Large intestine (tissue), 3 donors: ENCODE measurements at regions not wholly inside any gene's neighbourhood (a gene's known extent, or its start where the extent isn't known, plus 50 kb on each side); places are given as distances from the start of the nearest gene placed in this dataset.

Experiments used
- DNase-seq, 2 donors: peaks; one replicate each; pipeline versions ENCODE4 v3.0.0 to v3.0.0-alpha.2; 2013
- H3K27ac ChIP-seq: one replicate; pipeline ENCODE4 v1.5.1; 2013; ENCODE audit warnings: low read length
- H3K27me3 ChIP-seq: 2 replicates; pipeline ENCODE4 v1.6.1; 2013; ENCODE audit warnings: low read length; ENCODE audit not compliant: control insufficient read depth, insufficient read depth
- H3K36me3 ChIP-seq: 2 replicates; pipeline ENCODE4 v1.6.1; 2013; ENCODE audit warnings: low read length; ENCODE audit not compliant: control insufficient read depth, insufficient read depth
- H3K4me1 ChIP-seq: one replicate; pipeline ENCODE4 v1.6.1; 2013; ENCODE audit warnings: low read length; ENCODE audit not compliant: control insufficient read depth, insufficient read depth
- H3K4me3 ChIP-seq: one replicate; pipeline ENCODE4 v1.5.1; 2013; ENCODE audit warnings: low read length
- H3K9me3 ChIP-seq: one replicate; pipeline ENCODE4 v1.6.1; 2013; ENCODE audit warnings: mild to moderate bottlenecking, low read depth, low read length, moderate library complexity; ENCODE audit not compliant: control insufficient read depth
- WGBS: methylation state at CpG from one replicate; pipeline ENCODE4 v1.1.5; 2013; ENCODE audit warnings: low lambda C conversion rate; ENCODE audit not compliant: insufficient coverage; 5-methylcytosine and 5-hydroxymethylcytosine counted together

DNA sequence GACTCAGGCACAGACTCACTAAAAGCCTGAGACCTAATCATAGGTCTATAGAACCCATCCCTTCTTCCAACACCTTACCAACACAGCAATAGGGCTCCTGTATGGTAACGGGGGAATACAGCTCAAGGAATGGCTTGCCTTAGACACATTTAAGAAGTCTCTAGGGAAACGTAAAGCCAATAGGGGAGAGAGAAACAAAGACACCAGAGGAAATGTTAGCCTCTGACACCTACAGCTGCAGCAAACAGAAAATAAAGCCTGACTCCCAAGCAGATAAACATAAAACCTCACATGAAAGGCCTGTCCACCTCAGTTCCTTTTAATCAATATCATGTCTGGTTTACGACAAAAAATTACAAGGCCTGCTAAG, 51.1 kb upstream of the NCOA1 start:
- H3K9me3 ChIP-seq, result no peaks in the 10 kb centered on the region
- H3K4me1 ChIP-seq, result no peaks in the 10 kb centered on the region
- no peak for DNase-seq
- H3K36me3 ChIP-seq, result no peaks in the 10 kb centered on the region
- H3K4me3 ChIP-seq, result no peak overlapping the region
- H3K27ac ChIP-seq, result no peak overlapping the region
- WGBS, result no CpG with 5 or more reads among the region's 3 CpGs
- H3K27me3 ChIP-seq, result no peaks in the 10 kb centered on the region

DNA sequence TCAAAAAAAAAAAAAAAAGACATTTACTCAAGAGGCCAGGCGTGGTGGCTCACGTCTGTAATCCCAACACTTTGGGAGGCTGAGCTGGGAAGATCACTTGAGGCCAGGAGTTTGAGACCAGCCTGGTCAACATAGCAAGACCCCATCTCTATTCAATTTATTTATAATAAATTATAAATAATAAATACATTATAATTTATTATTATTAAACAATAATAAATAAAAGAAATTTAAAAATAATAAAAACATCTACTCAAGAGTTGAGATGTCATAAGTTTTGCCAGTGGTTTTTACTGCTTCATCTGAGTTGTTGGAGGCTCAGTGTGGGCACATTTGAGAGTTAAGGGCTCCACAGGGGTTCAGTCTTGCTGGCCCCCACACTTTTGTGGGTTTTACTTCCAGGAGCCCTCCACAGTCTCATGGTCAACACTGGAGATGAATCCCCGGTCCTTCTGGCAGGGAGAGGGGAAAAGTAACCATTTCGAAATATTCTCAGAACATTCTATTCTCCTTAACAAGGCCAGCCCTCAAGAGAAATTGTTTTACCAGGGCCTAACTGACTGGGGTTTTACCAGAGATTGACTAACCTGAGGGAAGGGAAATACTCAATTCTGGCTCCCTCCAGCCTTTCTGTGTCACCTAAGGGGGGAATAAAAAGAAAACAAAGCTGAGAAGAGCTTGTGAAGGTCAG, 51.6 kb upstream of the NCOA1 start:
- H3K27ac ChIP-seq, result no peak overlapping the region
- H3K9me3 ChIP-seq, result no peaks in the 10 kb centered on the region
- DNase-seq, result no peak

DNA sequence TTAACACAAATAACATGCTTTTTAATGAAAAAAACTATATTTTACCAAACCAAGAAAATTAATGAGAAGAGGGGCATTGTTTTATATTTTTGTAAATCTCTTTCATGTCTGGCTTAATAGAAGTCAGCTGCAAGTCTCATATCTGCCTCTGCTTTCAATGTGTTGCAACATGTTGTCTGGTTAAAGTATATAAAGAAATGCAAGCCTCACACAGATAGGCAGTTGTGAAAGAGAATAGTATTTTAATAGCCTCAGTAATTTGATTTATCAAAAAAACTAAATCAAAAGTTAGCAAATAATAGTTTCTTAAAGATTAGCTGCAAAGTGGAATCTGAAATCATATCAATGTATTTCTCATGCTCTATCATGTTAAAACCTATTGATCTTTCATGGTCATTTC, 52.9 kb upstream of the NCOA1 start:
- peak; percentile 23 to 40 for DNase-seq

More for the DNA sequence above, 51.6 kb upstream of the NCOA1 start:
- Histone ChIP-seq H3K36me3 (no peaks in the 10 kb centered on the region), H3K4me1 (no peaks in the 10 kb centered on the region), H3K4me3 (no peak overlapping the region), H3K27me3 (no peaks in the 10 kb centered on the region)
- no CpG with 5 or more reads among the region's 4 CpGs for WGBS

DNA sequence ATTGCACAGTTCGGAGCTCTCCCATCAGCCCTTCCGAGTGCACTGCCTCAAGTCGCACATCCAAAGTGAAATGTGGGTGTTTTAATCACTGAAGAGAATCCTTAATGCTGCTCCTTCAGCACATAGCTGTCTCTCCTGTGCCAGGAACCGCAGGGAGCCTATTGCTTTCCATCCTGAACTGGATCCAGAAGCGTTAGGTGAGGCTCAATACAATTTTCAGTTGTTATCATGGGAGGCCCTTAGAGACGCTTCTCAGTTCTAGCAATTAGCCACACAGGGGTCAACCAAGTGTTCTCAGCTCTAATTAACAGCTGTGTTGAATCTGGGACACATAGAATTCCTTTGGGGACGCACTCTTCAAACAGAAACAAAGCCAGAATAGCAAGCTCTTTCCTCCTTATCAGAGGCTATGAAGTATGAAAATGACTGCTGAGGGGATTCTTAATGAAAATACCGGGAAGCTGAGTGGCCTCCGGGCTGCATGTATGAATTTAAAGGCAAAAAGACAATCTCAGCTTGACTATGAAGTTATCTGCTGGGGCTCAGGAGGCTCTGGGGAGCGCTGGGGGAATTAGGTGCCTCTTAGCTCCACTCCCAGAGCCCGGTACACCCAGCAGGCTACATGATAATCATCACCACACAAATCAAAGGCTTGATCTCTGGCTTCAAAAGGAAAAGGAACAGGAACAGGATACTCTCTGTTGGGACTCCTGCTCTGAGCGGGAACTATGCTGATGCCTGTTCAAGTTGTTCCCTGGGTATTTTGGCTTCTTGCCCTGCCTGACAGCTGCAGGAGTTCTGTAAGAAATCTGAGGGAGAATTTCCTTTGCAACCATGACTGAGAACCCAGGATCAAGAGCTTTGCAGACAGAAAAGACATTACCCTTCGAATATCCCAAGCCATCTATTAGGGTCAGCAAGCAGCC, 55.4 kb upstream of the NCOA1 start:
- no peaks in the 10 kb centered on the region for H3K36me3 ChIP-seq
- no peaks in the 10 kb centered on the region for H3K27me3 ChIP-seq
- H3K27ac ChIP-seq, result no peak overlapping the region
- no CpG with 5 or more reads among the region's 13 CpGs for WGBS
- no peaks in the 10 kb centered on the region for H3K9me3 ChIP-seq
- no peaks in the 10 kb centered on the region for H3K4me1 ChIP-seq
- peak; percentile 30 to 34 for DNase-seq
- H3K4me3 ChIP-seq, result no peak overlapping the region

More for the DNA sequence above, 52.9 kb upstream of the NCOA1 start:
- no peaks in the 10 kb centered on the region for H3K36me3 ChIP-seq
- no peak overlapping the region for H3K4me3 ChIP-seq
- H3K27ac ChIP-seq, result no peak overlapping the region
- no peaks in the 10 kb centered on the region for H3K4me1 ChIP-seq
- no peaks in the 10 kb centered on the region for H3K9me3 ChIP-seq
- no peaks in the 10 kb centered on the region for H3K27me3 ChIP-seq

DNA sequence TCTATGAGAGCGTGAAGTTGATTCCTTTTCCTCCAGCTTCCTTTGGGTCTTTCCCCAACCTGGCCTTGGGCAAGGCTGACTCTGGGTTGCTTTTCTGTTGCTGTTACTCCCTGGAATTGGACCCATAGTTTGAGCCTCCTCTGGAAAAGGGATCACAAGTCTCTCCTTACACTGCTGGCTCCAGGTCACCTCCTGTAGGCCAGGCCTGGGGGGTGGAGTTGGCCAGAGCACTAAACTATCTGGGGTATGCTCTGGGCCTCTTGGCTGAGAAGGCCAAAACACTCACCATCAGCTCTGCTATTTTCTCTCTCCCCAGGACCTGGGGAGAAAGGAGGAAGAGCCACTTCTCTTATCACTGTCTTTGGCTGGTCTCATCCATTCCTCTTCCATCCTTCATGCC, 56.5 kb upstream of the NCOA1 start:
- Histone ChIP-seq H3K4me1 (no peaks in the 10 kb centered on the region), H3K27me3 (no peaks in the 10 kb centered on the region), H3K27ac (no peak overlapping the region), H3K4me3 (no peak overlapping the region), H3K9me3 (no peaks in the 10 kb centered on the region), H3K36me3 (no peaks in the 10 kb centered on the region)
- WGBS, result no CpG with 5 or more reads among the region's 1 CpG
- no peak for DNase-seq

DNA sequence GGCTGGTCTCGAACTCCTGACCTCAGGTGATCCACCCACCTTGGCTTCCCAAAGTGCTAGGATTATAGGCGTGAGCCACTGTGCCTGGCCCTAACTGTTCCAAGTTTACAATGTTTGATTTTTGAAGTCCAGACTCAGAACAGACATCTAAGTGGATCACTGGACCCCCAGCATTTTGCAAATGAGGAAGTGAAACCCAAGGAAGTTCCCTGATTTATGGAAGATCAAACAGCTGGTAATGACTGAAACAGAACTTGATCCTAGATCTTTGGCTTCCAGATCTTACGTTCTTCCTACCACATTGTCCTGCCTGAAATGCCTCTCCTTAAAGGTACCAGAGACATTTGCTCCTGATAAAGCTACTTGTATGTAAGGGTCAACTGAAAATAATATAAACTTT, 58.3 kb upstream of the NCOA1 start:
- H3K9me3 ChIP-seq, result no peaks in the 10 kb centered on the region
- no peak overlapping the region for H3K4me3 ChIP-seq
- whole genome bisulfite sequencing, result no CpG with 5 or more reads among the region's 3 CpGs
- H3K36me3 ChIP-seq, result no peaks in the 10 kb centered on the region
- no peaks in the 10 kb centered on the region for H3K4me1 ChIP-seq
- no peak overlapping the region for H3K27ac ChIP-seq
- no peak for DNase-seq
- no peaks in the 10 kb centered on the region for H3K27me3 ChIP-seq

DNA sequence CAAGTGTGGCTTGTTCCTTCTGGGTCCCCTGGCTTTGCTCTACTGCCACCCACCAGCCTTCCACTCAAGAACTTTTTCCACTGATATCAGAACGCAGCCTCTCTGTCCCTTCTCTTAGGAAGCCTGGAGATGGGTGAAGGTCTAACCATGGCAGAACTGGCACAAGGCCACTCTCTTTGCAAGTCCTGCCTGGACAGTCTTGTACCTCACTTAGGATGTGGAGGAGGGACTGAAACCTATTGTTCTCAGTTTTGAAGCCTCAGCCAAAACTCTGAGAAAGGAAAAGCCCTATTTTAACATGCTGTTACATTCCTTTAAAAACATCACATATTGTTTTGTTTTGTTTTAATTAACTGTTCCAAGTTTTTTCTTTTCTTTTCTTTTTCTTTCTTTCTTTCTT, 58.9 kb upstream of the NCOA1 start:
- Histone ChIP-seq H3K27ac (no peak overlapping the region), H3K27me3 (no peaks in the 10 kb centered on the region), H3K4me1 (no peaks in the 10 kb centered on the region), H3K36me3 (no peaks in the 10 kb centered on the region), H3K4me3 (no peak overlapping the region), H3K9me3 (no peaks in the 10 kb centered on the region)
- no CpG with 5 or more reads among the region's 1 CpG for WGBS
- no peak for DNase-seq

DNA sequence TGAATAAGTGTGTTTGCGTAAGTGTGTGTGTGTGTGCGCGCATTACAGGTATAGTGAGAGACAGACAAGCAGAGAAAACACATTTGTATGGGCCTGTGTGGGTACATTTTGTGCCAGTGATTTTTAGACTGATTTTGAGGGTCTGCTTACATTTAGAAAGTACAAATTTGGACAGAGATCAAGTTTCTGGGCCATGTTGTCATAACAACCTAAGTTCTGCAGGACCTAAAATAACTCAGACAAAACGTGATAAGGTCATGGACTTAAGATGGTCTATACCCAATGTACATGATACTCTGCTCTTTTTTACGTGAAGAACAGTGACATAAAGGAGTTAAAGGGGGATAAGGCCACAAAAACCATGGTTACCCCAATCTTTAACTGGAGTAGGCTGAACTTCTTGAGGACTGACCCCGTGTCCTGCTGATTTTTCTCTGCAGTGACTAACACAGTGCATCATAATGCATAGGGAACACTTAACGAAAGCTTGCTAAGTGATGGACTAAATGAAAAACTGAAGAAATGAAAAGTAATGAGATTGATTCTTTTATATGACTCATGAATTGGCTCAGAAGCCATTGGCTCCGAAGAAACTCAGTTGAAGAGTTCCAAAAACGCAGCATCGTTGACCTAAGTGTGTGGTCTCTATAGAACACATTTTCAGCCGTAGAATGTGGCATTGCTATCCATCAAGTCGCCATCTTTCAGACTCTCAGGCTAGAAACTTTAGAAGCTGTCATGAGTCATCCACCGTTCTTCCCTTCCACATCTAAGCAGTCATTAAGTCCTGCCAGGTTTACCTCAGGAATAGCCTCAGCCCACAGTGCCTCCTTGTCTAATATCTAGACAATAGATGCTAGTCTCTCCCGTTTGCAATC, 61.6 kb upstream of the NCOA1 start:
- Histone ChIP-seq H3K27ac (no peak overlapping the region), H3K27me3 (no peaks in the 10 kb centered on the region), H3K36me3 (no peaks in the 10 kb centered on the region), H3K9me3 (no peaks in the 10 kb centered on the region), H3K4me1 (no peaks in the 10 kb centered on the region), H3K4me3 (no peak overlapping the region)
- no peak for DNase-seq
- 95% methylated on average over 3 of the region's 14 CpGs for WGBS

DNA sequence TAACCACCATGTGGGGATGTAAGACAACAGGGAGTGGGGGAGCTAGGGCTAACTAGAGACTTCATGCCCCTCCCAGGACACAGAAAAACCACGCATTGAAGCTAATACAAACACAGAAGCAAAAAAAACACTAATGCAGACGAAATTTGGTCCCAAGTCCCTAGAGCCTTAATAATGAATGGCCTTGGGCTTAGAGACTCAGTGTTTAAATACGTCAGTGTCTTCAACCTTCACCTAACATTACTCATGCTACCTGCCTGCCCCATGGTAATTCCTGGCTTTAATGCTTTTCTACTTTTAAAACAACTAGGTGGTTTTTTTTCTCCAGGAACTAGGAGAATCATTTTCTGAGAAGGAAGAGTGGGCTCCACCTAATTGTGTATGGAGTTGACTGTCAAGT, 64.1 kb upstream of the ITSN2 start:
- H3K4me3 ChIP-seq, result no peak overlapping the region
- H3K9me3 ChIP-seq, result no peaks in the 10 kb centered on the region
- WGBS, result no CpG with 5 or more reads among the region's 3 CpGs
- no peak overlapping the region for H3K27ac ChIP-seq
- no peak for DNase-seq
- no peaks in the 10 kb centered on the region for H3K27me3 ChIP-seq
- no peaks in the 10 kb centered on the region for H3K36me3 ChIP-seq
- peaks cover 2% of the 10 kb centered on the region for H3K4me1 ChIP-seq

DNA sequence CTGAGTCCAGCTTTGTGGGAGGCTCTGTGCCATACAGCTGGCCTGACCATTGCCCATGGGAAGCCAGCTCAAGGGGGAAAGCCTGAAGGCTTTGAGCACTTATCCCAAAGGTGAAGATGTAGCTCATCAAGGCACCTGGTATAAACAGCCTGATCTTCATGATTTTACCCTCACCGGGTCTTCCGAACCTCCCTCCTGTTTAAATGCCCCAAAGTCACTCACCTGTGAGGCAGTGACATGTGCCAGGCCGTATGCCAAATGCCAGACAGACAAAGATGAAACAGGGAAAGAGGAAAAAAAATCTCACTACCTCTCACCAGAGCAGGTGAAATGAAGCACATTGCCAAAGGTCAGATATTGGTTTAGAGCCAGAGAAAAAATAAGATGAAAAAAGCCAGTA, 62.8 kb upstream of the ITSN2 start:
- WGBS, result no CpG with 5 or more reads among the region's 3 CpGs
- no peak for DNase-seq
- no peak overlapping the region for H3K4me3 ChIP-seq
- no peak overlapping the region for H3K27ac ChIP-seq
- H3K9me3 ChIP-seq, result no peaks in the 10 kb centered on the region
- peaks cover 9% of the 10 kb centered on the region for H3K4me1 ChIP-seq
- no peaks in the 10 kb centered on the region for H3K36me3 ChIP-seq
- no peaks in the 10 kb centered on the region for H3K27me3 ChIP-seq
